Activated CD8-positive, alpha-beta memory T cell treated with anti-CD3 and anti-CD28 coated beads for 1 hour (primary cell): ENCODE measurements at regions not wholly inside any gene's neighbourhood (a gene's known extent, or its start where the extent isn't known, plus 50 kb on each side); places are given as distances from the start of the nearest gene placed in this dataset.

Experiments
- DNase-seq, 2 donors: peaks; one replicate each; pipeline ENCODE4 v3.0.0-alpha.2; 2020; ENCODE audit warnings: low read depth in 1 of 2; ENCODE audit errors: extremely low read depth in 1 of 2

- no peak for DNase-seq
These were observed 145.9 kb upstream of the TBX20 start for GRCh38 chr7:35399840-35400239.

DNA sequence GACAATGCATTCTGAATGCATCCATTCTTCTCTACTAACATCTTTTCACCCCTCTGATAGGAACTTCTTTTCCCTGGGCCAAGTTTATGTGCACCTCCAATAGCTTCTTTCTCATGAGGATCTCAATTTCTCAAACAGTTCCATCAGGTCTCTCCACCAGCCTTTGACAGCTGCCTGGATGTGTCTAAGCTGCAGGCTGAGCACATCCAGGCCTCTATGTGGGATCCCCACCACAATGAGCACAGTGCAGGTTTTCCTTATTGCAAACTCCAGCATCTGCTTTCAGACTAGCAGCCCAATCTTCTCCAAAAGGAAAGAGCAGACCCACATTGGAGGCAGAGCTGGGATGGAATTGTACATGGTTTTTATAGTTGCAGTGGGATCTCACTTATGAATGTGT lies 145.3 kb upstream of the TBX20 start:
- DNase-seq, result no peak

- DNase-seq, result no peak
These were observed 144.6 kb upstream of the TBX20 start for GRCh38 chr7:35398518-35398917.

DNA sequence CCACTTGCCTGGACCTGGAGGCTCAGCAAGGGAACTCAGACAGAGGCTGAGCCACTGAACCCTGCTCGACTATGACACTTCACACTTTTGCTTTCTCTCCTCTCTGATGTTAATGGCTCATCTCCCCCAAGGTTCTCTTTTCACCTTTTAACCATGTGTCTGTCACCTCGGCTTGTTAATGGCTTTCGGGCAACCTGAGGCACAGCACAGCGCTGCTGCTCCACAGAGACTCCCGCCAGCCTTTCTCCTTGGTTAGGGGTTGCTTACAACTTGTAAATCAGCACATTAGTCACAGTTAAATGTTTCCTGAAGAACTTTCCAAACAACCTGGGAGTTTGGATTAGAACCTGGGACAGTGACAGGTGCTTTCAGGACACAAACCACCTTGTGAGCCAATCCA lies 136.2 kb upstream of the TBX20 start:
- no peak for DNase-seq

- DNase-seq, result no peak
These were observed 135.7 kb upstream of the TBX20 start for GRCh38 chr7:35389636-35390035.

- no peak for DNase-seq
These were observed 133.2 kb upstream of the TBX20 start for GRCh38 chr7:35386816-35387706.

DNA sequence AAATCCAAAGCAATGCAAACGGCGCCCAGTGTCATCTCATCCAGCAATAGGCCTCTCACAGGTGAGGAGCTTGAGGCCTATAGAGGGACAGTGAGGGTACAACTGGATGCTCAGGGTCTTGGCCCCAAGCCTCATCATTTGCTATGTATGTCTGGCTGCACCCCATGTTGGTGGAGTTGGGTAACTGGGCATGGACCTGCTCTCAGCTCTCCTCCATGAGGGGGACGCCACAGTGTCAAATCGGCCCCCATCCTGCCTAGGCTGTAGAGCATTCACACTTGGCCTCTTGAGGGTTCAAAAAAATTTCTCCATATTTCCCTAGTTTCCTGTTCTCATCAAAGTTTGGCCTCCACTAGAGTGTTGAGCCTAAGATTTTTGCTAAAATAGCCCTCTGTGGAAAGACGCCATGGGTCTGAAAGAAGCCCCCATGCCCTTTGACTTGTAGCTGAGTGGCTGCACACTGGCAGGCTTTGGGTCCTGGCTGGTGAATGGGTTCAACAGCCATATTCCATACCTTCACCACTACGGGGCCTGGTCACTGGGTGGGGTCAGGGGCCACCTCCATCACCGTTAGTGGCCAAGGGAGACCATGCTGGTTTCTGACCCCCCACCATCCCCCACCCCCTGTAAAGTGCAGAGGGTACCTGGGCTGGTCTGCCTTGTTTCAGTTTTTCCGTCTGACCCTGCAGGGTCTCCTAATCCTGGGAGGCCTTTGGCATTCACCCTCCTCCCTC lies 132.3 kb upstream of the TBX20 start:
- no peak for DNase-seq

DNA sequence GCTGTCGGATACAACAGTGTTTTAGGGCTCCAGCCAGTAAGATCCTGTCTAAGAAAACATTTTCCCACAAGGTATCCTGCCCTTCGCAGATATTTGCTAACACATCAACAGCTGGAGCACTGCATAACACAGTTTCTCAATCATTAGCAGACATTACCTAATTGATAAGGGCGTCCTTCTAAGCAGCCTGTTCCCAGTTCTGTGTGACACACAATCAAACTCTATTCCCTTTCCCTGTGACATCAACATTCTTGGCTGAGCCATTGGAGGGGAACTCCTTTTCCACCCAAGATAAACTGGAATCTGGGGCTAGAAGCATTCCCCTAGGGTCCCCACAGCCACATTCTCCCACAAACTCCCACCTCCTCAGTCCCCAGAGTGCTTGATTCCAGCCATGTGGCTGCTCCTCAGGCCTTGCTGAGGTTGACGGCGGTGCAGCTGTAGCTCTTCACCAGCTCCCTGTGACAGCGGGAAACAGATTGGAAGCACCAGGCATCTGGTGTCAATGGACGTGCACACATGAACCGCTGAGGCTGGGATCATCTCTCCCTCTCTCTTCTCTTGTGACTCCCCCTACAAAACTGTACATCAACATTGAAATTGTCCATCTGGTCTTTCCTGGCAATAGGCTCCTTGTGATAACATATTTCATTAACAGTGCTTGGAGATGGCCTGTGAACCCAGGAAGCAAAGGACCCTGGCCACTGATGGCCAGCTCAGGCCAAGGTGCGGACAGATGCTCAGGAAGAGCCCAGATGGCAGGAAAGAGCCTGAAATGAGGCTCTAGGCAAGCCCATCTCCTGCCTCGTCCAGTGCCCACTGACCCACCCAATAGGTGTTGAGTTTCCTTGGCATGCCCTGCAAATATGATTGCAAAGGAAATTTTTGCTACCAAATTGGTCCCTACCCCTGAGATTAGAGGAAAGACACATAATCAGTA lies 131.1 kb upstream of the TBX20 start:
- DNase-seq, result no peak

- no peak for DNase-seq
These were observed 126.9 kb upstream of the TBX20 start for GRCh38 chr7:35380739-35381224.

DNA sequence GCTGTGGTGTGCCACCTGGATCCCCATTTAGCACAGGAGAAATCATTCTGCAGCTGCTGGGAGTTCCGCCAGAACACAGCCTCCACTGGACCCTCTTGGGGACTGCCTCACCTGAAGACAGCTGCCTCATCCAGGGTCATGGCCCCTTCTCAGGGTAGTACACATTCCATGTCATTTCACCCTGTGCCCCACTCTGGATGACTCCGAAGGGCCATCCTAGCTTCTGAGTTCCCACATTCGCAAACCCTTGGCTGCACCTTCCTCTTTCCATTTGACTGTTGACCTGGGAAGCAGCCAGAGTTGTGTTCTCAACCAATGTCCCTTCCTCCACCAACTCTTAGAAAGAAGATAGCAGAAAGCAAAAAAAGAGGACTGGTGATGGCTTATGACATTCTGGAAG lies 125.6 kb upstream of the TBX20 start:
- DNase-seq, result no peak

GRCh38 chr7:35375516-35375915 lies 121.6 kb upstream of the TBX20 start:
- no peak for DNase-seq

DNA sequence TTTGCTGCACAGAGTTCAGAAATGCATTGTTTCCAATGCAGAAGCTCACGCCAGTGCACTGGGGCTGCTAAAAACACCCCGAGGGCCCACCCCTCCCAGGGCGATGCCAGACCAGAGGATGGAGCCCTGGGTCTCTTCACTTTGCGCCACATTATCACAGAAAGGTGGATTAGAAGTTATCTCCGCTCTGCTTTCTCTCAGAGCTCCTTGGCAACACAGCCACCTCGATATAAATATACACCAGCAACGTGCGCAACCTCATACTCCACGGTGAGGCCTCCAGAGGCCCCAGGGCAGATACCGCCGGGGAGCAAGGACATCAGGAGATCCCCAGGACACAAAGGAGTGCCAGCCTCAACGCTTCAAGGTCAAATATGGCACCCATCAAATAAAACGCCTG lies 121.0 kb upstream of the TBX20 start:
- no peak for DNase-seq

DNA sequence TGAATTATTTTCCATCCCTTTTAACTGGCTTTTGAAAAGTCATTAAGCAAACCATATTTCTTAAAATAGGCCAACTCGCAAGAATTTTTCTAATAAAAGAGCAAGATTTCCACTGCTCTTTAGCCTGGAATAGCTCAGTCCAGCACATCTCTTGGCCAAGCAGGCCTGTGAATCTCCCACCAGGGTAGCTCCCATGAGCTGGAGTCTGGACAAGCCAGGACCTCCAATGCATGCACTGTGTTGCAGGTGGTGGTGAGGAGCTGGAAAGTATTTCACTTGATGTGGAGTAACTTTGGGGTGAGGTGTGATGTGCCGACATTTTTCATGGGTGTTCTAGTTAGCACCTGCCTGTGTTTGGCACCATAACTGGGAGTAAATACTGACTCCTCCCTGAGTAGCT lies 117.3 kb upstream of the TBX20 start:
- no peak for DNase-seq

DNA sequence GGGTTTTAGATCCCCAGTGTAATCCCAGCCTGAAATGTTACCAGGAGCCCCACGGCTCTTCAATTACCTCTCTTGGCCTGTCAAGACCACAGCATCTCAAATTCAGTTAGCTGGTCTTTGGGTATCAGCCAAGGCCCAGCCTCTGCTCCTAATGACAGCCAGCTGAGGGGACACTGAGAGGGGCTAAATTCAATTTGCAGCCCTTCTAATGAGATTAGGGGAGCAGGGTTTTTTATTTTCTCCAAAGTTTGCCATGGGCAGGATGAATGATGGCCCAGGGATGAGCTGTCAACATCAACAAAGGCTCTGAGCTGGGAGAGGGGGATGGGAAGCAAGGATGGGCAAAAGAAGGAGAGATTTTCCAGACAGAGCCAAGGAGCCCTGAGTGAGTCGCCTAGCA lies 116.8 kb upstream of the TBX20 start:
- DNase-seq, result no peak

- DNase-seq, result no peak
These were observed 112.6 kb upstream of the TBX20 start for GRCh38 chr7:35366167-35367155.

DNA sequence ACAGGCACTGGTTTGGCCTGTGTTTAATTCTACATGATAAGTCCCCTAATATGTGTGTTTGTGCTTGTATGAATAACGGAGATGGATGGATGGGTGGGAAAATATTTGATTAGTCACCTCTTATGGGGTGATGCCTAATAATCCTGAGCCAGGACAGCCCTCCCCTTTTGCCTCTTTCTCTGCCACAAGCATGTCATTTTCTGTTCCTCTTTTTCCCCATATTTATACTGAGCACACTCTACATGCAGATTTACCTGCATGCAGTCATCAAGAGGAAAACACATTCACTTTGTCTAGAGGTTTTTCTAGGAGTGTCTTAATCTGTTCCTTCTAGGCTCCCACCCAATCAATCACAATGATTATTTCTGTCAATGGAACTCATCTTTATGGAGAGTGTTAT lies 111.6 kb upstream of the TBX20 start:
- no peak for DNase-seq

DNA sequence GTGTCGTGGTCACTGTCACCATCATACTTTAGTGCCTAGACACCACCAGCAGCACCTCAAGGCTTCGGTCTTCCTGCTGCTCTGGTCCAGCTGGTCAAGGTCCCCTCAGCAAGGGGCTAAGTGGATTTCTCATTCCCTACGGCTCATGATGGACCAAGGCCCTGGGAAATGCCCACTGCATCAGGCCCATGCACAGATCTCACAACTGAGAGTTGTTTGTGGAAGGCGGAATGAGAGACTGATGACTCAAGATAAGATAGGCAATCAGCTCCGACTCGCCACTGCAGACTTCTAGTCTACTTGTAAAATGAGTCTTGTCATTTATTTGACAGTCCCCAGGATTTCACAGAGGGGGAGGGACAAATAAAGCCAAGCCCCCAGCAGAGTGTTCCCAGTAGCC lies 108.4 kb upstream of the TBX20 start:
- DNase-seq, result no peak

GRCh38 chr7:35359423-35359822 lies 105.5 kb upstream of the TBX20 start:
- no peak for DNase-seq

DNA sequence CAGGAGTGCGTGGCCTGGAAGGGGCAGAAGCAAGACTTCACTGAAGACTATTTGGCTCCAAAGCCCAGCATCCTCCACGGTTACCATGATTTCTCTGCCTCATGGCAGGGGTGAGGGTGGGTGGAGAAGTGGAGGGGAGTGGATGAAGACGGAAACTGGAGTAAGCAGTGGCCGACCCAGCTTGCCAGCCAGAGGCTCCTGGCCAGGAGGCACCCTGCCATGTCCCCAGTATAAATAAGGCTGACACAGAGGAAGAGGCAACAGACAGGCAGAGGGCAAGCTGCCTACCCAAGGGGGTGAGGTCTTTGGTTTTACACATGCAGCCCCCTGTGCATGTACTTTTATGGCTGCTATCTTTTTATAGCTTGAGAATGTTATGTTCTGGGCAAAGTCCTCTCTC lies 102.6 kb upstream of the TBX20 start:
- no peak for DNase-seq

- no peak for DNase-seq
These were observed 102.0 kb upstream of the TBX20 start for GRCh38 chr7:35355911-35356310.
